Activated T-helper 17 cell treated with anti-CD3 and anti-CD28 coated beads, Interleukin-2, amount 50 U/mL, for 72 hours (primary cell): ENCODE measurements at regions not wholly inside any gene's neighbourhood (a gene's known extent, or its start where the extent isn't known, plus 50 kb on each side); places are given as distances from the start of the nearest gene placed in this dataset.

ENCODE experiments used
- ATAC-seq: fragments of 150-1000 bp; cut with Tn5 transposase; replicated peaks from 2 replicates; pipeline ENCODE4 v1.10.0; 2021; ENCODE audit warnings: mild to moderate bottlenecking, moderate library complexity
- H3K27ac Mint-ChIP-seq: one replicate; pipeline ENCODE4 v1.8.0; 2022; ENCODE audit warnings: mixed read lengths
- H3K27me3 Mint-ChIP-seq: one replicate; pipeline ENCODE4 v1.8.0; 2022; ENCODE audit warnings: mixed read lengths
- H3K36me3 Mint-ChIP-seq: one replicate; pipeline ENCODE4 v1.8.0; 2022; ENCODE audit warnings: low read depth, mild to moderate bottlenecking, mixed read lengths
- H3K4me1 Mint-ChIP-seq: one replicate; pipeline ENCODE4 v1.8.0; 2022; ENCODE audit warnings: mixed read lengths
- H3K4me3 Mint-ChIP-seq: one replicate; pipeline ENCODE4 v1.8.0; 2022; ENCODE audit warnings: mild to moderate bottlenecking, mixed read lengths
- H3K9me3 Mint-ChIP-seq: one replicate; pipeline ENCODE4 v1.8.0; 2022; ENCODE audit warnings: mixed read lengths

DNA sequence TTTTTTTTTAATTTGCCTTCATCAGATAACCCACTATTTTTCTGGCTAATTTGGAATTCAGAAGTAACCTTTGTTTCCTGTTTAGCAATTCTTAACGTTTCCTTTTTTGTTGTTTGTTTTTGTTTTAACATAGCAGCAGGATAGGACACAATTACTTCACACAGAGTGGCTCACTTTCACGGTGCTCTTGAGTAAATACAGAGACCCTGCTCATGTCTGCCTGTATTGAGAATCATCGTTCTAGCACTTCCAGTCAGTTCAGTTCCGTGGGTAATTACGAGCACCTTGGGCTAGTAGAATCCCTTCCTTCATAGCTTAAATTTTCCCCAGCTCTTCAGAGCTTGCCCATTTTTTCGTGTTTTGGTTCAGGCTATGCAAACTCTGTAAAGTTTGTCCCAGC is 1225.4 kb upstream of the LRRTM1 start:
- H3K27ac Mint-ChIP-seq = no peak overlapping the region
- ATAC-seq = no peak
- no peaks in the 10 kb centered on the region for H3K27me3 Mint-ChIP-seq
- H3K4me1 Mint-ChIP-seq = no peaks in the 10 kb centered on the region
- no peaks in the 10 kb centered on the region for H3K36me3 Mint-ChIP-seq
- H3K9me3 Mint-ChIP-seq = peaks cover 24% of the 10 kb centered on the region
- H3K4me3 Mint-ChIP-seq = no peak overlapping the region

DNA sequence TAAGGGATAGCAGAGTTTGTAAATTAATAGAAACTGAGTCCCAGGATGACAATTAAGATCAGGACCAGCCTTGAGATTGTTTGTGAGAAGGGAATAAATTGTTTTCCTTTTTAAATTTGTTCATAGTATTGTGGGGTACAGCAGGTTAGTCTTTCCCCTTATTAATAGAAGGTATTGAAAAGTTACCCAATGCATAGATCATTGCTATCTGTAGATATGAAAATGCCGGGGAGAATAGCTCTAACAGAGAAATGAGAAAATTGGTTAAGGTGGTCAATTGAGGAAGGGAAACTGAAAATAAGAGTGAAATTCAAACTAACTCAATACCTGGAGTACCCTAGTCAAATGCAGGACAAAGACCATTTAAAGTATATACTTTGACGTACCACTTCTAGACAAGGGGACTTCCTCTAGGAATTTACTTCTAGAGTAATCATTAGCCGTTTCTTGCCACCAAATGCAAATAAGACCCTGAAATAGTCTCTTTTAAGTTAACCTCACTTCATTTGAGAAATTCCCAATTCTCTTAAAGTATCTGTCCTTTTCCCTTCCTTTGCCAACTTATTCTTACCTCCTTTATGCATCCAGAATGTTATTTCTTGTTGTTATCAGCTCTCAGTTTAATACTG is 1224.4 kb upstream of the LRRTM1 start:
- Mint-ChIP-seq H3K4me1 (no peaks in the 10 kb centered on the region), H3K4me3 (no peak overlapping the region), H3K36me3 (no peaks in the 10 kb centered on the region), H3K9me3 (peaks cover 30% of the 10 kb centered on the region), H3K27ac (no peak overlapping the region), H3K27me3 (no peaks in the 10 kb centered on the region)
- no peak for ATAC-seq

- Mint-ChIP-seq H3K4me1 (no peaks in the 10 kb centered on the region), H3K4me3 (no peak overlapping the region), H3K27ac (no peak overlapping the region), H3K36me3 (no peaks in the 10 kb centered on the region), H3K27me3 (no peaks in the 10 kb centered on the region), H3K9me3 (peaks cover 29% of the 10 kb centered on the region)
- no peak for ATAC-seq
Measured at GRCh38 chr2:81523344-81523743, 1218.8 kb upstream of the LRRTM1 start.

DNA sequence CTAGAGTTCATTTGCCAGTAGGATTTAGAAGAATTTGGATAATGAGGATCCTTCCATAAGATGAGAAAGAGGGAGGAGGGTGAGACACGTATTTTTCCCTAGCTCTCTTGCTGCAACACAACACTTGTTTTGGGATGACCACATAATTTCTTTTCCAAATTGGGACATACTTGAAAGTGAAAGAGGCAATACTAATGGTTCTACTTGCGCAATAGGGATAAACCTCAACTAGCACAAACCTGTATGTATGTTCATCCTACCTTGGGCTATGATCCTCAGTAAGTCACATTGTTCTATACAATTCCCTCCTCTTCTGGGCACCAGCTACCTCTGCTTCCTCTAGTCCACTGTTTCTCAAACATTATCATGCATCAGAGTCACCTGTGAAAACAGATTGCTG is 1208.8 kb upstream of the LRRTM1 start:
- ATAC-seq = no peak
- Mint-ChIP-seq H3K9me3 (peaks cover 6% of the 10 kb centered on the region), H3K4me1 (no peaks in the 10 kb centered on the region), H3K27me3 (no peaks in the 10 kb centered on the region), H3K27ac (no peak overlapping the region), H3K36me3 (no peaks in the 10 kb centered on the region), H3K4me3 (no peak overlapping the region)

- H3K4me3 Mint-ChIP-seq = no peak overlapping the region
- no peak for ATAC-seq
- H3K36me3 Mint-ChIP-seq = no peaks in the 10 kb centered on the region
- H3K9me3 Mint-ChIP-seq = peaks cover 5% of the 10 kb centered on the region
- H3K27me3 Mint-ChIP-seq = no peaks in the 10 kb centered on the region
- no peaks in the 10 kb centered on the region for H3K4me1 Mint-ChIP-seq
- no peak overlapping the region for H3K27ac Mint-ChIP-seq
Measured at GRCh38 chr2:81505586-81505985, 1201.0 kb upstream of the LRRTM1 start.

DNA sequence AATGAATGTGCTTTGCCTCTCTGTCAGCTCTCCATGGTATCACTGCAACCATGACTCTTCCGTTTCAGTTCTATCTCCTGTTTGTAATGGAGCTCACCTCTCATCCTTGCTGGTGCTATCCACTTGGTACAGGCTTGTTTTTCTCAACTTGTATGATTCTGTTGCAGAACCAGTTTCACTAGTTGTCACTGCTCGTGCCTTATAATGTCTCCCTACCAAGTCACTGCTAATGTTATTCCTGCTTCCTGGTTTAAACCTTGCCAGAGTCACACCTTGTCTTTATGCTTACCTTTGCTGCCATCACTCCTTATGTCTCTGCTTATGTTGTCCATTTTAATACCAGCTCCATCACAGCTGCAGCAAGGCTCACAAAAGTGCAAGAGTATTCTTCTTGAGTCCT is 1191.0 kb upstream of the LRRTM1 start:
- H3K36me3 Mint-ChIP-seq = no peaks in the 10 kb centered on the region
- H3K4me3 Mint-ChIP-seq = no peak overlapping the region
- no peak for ATAC-seq
- H3K27ac Mint-ChIP-seq = no peak overlapping the region
- H3K4me1 Mint-ChIP-seq = no peaks in the 10 kb centered on the region
- no peaks in the 10 kb centered on the region for H3K27me3 Mint-ChIP-seq
- peaks cover 24% of the 10 kb centered on the region for H3K9me3 Mint-ChIP-seq

GRCh38 chr2:81483254-81483653 is 1178.7 kb upstream of the LRRTM1 start:
- Mint-ChIP-seq H3K27me3 (no peaks in the 10 kb centered on the region), H3K27ac (no peak overlapping the region), H3K9me3 (peaks cover 16% of the 10 kb centered on the region), H3K4me1 (no peaks in the 10 kb centered on the region), H3K4me3 (no peak overlapping the region), H3K36me3 (no peaks in the 10 kb centered on the region)
- ATAC-seq = no peak

DNA sequence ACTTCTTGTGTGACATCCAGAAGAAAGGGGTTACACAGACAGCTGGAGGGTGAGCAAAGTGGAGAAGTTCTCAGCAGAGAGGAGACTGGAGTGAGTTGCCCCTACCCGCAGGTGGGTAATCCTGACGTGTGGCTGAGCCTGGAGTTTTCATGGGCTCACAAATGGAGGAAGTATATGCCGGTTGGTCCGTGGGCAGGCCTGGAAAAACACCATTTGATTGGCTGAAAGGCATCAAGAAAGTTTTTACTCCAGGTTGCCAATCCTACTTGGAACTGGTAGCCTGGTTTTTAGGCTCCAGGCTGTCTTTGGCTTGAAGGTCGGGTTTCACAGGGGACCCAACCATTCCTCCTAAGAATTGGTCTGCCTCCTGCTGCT is 1177.4 kb upstream of the LRRTM1 start:
- Mint-ChIP-seq H3K27ac (no peak overlapping the region), H3K36me3 (no peaks in the 10 kb centered on the region), H3K4me1 (no peaks in the 10 kb centered on the region), H3K27me3 (no peaks in the 10 kb centered on the region), H3K9me3 (peaks cover 18% of the 10 kb centered on the region), H3K4me3 (no peak overlapping the region)
- no peak for ATAC-seq

- H3K4me3 Mint-ChIP-seq = no peak overlapping the region
- no peaks in the 10 kb centered on the region for H3K27me3 Mint-ChIP-seq
- H3K36me3 Mint-ChIP-seq = no peaks in the 10 kb centered on the region
- ATAC-seq = no peak
- H3K4me1 Mint-ChIP-seq = no peaks in the 10 kb centered on the region
- peaks cover 16% of the 10 kb centered on the region for H3K9me3 Mint-ChIP-seq
- H3K27ac Mint-ChIP-seq = no peak overlapping the region
Measured at GRCh38 chr2:81481242-81481993, 1176.9 kb upstream of the LRRTM1 start.

GRCh38 chr2:81467096-81467495 is 1162.5 kb upstream of the LRRTM1 start:
- H3K27me3 Mint-ChIP-seq = no peaks in the 10 kb centered on the region
- no peaks in the 10 kb centered on the region for H3K4me1 Mint-ChIP-seq
- no peaks in the 10 kb centered on the region for H3K36me3 Mint-ChIP-seq
- H3K4me3 Mint-ChIP-seq = no peak overlapping the region
- H3K9me3 Mint-ChIP-seq = peaks cover 32% of the 10 kb centered on the region
- no peak overlapping the region for H3K27ac Mint-ChIP-seq
- ATAC-seq = no peak

- Mint-ChIP-seq H3K4me1 (no peaks in the 10 kb centered on the region), H3K27me3 (no peaks in the 10 kb centered on the region), H3K4me3 (no peak overlapping the region), H3K9me3 (peaks cover 32% of the 10 kb centered on the region), H3K36me3 (no peaks in the 10 kb centered on the region), H3K27ac (no peak overlapping the region)
- no peak for ATAC-seq
Measured at GRCh38 chr2:81462420-81462819, 1157.9 kb upstream of the LRRTM1 start.

DNA sequence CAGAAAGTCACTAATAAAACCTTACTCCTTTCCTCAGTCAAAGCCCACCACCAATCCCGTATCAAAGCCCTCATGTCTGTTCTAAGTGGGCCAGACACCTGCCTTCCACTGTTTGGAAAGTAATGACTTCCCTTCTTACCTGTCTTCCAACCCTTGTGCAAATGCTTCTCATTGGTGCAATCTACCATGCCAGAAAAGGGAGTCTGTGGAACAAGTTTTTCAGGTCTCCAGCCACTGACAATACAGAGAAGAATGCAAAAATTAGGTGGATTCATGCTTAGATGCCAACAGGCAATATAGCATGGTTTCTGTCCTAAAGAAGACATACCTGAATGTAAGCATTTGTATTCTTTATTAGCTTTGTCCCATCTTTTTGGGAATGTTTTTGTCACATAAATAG is 1140.6 kb upstream of the LRRTM1 start:
- Mint-ChIP-seq H3K36me3 (no peaks in the 10 kb centered on the region), H3K9me3 (peaks cover 27% of the 10 kb centered on the region), H3K4me3 (no peak overlapping the region), H3K27me3 (no peaks in the 10 kb centered on the region), H3K27ac (no peak overlapping the region), H3K4me1 (no peaks in the 10 kb centered on the region)
- no peak for ATAC-seq

- H3K4me3 Mint-ChIP-seq = no peak overlapping the region
- H3K36me3 Mint-ChIP-seq = no peaks in the 10 kb centered on the region
- no peaks in the 10 kb centered on the region for H3K4me1 Mint-ChIP-seq
- no peak overlapping the region for H3K27ac Mint-ChIP-seq
- H3K27me3 Mint-ChIP-seq = no peaks in the 10 kb centered on the region
- no peak for ATAC-seq
- peaks cover 22% of the 10 kb centered on the region for H3K9me3 Mint-ChIP-seq
Measured at GRCh38 chr2:81437456-81438000, 1133.0 kb upstream of the LRRTM1 start.

DNA sequence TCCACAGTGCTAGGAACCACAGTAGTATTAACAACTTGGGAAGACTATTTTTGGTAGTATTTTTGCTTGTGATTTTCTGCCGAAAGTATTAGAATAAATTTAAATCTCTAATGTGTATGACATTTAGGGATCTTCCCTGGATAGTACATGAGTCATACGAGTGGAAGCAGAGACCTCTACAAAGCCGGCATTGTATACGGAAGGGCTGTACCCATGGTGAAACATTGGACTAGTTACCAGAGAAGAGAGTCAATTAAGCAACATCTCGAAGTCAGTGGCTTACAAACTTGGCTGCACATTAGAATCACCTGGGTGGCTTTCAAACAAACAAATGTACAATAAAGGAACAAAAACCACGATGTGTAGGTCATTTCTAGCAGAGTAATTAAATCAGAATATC is 1131.7 kb upstream of the LRRTM1 start:
- H3K27ac Mint-ChIP-seq = no peak overlapping the region
- H3K4me1 Mint-ChIP-seq = no peaks in the 10 kb centered on the region

DNA sequence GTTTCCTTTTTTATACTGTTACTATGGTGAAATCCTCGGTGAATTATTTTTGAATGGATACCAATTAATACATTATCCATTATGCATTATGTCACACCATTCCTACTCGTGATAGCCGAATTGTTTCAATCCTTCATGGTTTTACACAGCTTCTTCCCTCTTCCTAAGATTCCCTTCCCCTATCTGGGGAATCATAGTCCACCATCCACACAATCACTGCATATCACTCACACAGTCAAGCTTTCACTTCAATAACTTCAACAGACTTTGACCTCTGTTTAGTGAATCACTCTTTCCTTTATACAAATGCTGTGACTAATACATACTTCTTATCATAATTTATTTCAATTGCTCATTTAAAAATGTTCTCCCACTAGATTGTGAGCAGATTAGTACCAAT is 1108.1 kb upstream of the LRRTM1 start:
- no peaks in the 10 kb centered on the region for H3K27me3 Mint-ChIP-seq
- H3K36me3 Mint-ChIP-seq = no peaks in the 10 kb centered on the region
- H3K9me3 Mint-ChIP-seq = peaks cover 5% of the 10 kb centered on the region
- ATAC-seq = no peak
- no peak overlapping the region for H3K27ac Mint-ChIP-seq
- H3K4me1 Mint-ChIP-seq = no peaks in the 10 kb centered on the region
- H3K4me3 Mint-ChIP-seq = no peak overlapping the region

More for the DNA sequence above, 1131.7 kb upstream of the LRRTM1 start:
- Mint-ChIP-seq H3K36me3 (no peaks in the 10 kb centered on the region), H3K9me3 (peaks cover 14% of the 10 kb centered on the region), H3K27me3 (no peaks in the 10 kb centered on the region), H3K4me3 (no peak overlapping the region)
- no peak for ATAC-seq
